Colonic mucosa (tissue), 4 donors: ENCODE measurements at regions not wholly inside any gene's neighbourhood (a gene's known extent, or its start where the extent isn't known, plus 50 kb on each side); places are given as distances from the start of the nearest gene placed in this dataset.
"Not testable (repeated sequence)": the region's sequence is repeated elsewhere in the genome, so short reads cannot be mapped to it uniquely, and the experiment has no call there.

Source experiments
- DNase-seq: peaks from one replicate; pipeline ENCODE4 v3.0.0-alpha.2; 2020
- H3K27ac ChIP-seq: fragments of 200-600 bp; one replicate; pipeline ENCODE4 v1.8.0; 2021
- H3K27me3 ChIP-seq: fragments of 200-600 bp; one replicate; pipeline ENCODE4 v1.8.0; 2021
- H3K36me3 ChIP-seq: fragments of 200-600 bp; one replicate; pipeline ENCODE4 v1.8.0; 2021
- H3K4me1 ChIP-seq: fragments of 200-600 bp; one replicate; pipeline ENCODE4 v1.8.0; 2021; ENCODE audit warnings: mild to moderate bottlenecking
- H3K4me3 ChIP-seq: fragments of 200-600 bp; one replicate; pipeline ENCODE4 v1.8.0; 2021
- H3K9ac ChIP-seq, 2 donors: one replicate each; pipeline ENCODE4 v1.7.0; 2013; ENCODE audit warnings: control low read depth in 2 of 2, low read depth in 2 of 2, low read length in 2 of 2
- H3K9me3 ChIP-seq: fragments of 200-600 bp; one replicate; pipeline ENCODE4 v1.8.0; 2021
- intact Hi-C: fragments of 100-400 bp; cut with DNase I; formaldehyde crosslinking; loops from one replicate; pipeline ENCODE4 v1.14.1; 2022
- TF ChIP-seq, protein P1 (sequence below): fragments of 200-600 bp; IDR thresholded peaks from one replicate; pipeline ENCODE4 v1.8.0; 2022; ENCODE audit warnings: antibody characterized with exemption, mild to moderate bottlenecking
- donor health status: healthy.
- donor health status: DM: no; HTN: no; CAD: no.
- donor health status: DM: no; HTN: no; CAD: no.

DNA sequence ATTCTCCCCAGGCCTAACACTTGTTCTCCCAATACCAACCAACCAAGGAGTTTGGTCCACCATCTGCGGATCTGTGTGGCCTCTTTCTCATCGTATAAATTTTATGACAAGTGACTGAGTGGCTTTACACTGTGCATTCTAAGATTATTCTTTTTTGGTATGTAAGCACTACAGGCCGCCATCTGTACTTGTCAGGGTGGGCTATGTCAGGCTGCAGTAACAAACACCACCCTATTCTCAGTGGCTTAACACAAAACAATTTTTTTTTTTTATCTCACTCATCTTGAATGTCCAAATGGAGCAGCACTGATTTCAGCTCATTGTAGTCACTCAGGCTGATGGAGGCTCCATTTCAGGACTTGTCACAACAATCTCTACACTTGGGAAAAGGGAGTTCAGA, 412.7 kb upstream of the MIR17HG start:
- Histone ChIP-seq H3K36me3 (no peaks in the 10 kb centered on the region), H3K9me3 (no peaks in the 10 kb centered on the region), H3K4me3 (no peak overlapping the region), H3K9ac (no peak overlapping the region), H3K27me3 (no peaks in the 10 kb centered on the region), H3K4me1 (no peaks in the 10 kb centered on the region), H3K27ac (no peak overlapping the region)
- DNase-seq: no peak
- TF ChIP-seq, protein P1, sequence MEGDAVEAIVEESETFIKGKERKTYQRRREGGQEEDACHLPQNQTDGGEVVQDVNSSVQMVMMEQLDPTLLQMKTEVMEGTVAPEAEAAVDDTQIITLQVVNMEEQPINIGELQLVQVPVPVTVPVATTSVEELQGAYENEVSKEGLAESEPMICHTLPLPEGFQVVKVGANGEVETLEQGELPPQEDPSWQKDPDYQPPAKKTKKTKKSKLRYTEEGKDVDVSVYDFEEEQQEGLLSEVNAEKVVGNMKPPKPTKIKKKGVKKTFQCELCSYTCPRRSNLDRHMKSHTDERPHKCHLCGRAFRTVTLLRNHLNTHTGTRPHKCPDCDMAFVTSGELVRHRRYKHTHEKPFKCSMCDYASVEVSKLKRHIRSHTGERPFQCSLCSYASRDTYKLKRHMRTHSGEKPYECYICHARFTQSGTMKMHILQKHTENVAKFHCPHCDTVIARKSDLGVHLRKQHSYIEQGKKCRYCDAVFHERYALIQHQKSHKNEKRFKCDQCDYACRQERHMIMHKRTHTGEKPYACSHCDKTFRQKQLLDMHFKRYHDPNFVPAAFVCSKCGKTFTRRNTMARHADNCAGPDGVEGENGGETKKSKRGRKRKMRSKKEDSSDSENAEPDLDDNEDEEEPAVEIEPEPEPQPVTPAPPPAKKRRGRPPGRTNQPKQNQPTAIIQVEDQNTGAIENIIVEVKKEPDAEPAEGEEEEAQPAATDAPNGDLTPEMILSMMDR: no peak
- intact Hi-C loops: no loop called here

DNA sequence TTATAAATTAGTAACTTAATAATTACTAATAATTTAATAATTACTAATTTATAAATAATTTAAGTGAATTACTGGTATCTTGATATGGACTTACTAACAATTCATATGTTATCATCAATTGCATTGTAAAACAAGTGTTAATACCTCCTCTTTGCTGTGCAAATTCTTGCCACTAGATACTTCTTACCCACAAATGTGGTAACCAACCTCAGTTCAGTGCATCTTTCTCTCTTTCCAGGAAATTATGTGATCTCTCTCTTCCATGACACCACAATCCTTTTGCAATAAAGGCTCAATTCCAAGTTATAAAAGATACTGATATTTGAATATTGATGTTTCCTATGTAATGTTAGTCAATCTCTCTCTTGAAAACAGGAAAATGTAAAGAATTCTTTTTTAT, 408.6 kb upstream of the MIR17HG start:
- Histone ChIP-seq H3K9ac (no peak overlapping the region), H3K9me3 (no peaks in the 10 kb centered on the region), H3K4me1 (no peaks in the 10 kb centered on the region), H3K27me3 (no peaks in the 10 kb centered on the region), H3K36me3 (no peaks in the 10 kb centered on the region), H3K4me3 (no peak overlapping the region), H3K27ac (no peak overlapping the region)
- TF ChIP-seq, protein P1: no peak
- no peak for DNase-seq
- intact Hi-C loops: no loop called here

DNA sequence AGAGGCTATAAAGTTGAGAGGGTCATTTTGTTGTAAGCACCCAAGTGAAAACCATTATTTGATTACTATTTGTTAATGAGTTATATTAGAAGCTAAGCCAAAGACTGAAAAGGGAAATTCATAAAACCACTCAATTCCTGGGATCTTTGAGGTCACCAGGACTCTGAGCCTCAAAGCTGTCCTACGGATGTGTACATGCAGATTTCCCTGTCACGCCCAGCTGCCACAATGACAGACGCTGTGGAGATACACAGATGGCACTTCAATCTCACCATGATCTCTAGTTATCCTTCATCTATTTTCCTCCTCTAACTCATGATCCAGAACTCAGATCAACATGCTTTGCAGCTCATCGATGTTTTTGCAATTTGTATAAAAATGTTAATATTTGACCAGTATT, 403.5 kb upstream of the MIR17HG start:
- no peak overlapping the region for H3K4me3 ChIP-seq
- DNase-seq: no peak
- TF ChIP-seq, protein P1: no peak
- intact Hi-C loops: no loop called here
- no peaks in the 10 kb centered on the region for H3K4me1 ChIP-seq
- no peak overlapping the region for H3K9ac ChIP-seq
- no peaks in the 10 kb centered on the region for H3K36me3 ChIP-seq
- no peak overlapping the region for H3K27ac ChIP-seq
- no peaks in the 10 kb centered on the region for H3K27me3 ChIP-seq
- H3K9me3 ChIP-seq: no peaks in the 10 kb centered on the region

DNA sequence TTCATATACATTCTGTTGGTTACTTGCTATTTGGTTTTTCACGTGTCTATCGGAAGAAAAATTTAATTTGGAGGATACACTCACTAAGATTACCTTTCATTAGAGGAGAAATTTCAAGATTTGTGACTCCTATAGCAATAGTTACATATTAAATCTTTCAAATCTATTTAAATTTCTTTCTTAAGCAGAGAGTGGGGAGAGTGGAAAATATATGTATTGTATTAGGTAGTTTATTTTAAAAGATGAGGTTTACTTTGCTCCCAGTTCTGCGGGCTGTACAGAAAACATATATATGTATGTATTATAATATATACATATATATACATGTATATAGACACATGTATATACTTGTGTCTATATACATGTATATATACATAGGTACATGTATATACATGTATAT, 402.3 kb upstream of the MIR17HG start:
- H3K9me3 ChIP-seq, DNase-seq, H3K4me1 ChIP-seq, H3K27ac ChIP-seq, H3K36me3 ChIP-seq, H3K4me3 ChIP-seq, intact Hi-C loops, H3K27me3 ChIP-seq, H3K9ac ChIP-seq: not testable (repeated sequence)

DNA sequence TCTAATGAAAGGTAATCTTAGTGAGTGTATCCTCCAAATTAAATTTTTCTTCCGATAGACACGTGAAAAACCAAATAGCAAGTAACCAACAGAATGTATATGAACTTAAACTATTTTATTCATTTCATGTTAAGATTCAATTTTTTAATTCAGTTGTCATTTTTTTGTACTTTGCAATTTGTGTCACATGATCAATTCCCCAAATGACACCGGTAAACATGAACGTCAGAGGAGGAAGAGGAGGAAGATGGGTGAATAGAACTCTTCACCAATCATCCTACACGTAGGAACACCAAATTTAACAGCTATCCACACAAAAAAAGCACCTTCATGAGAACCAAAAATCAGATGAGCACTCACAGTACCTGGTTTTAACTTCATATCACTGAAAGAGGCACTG, 401.4 kb upstream of the MIR17HG start:
- H3K27me3 ChIP-seq, H3K4me3 ChIP-seq, H3K36me3 ChIP-seq, H3K9ac ChIP-seq, intact Hi-C loops, DNase-seq, H3K4me1 ChIP-seq, H3K27ac ChIP-seq, H3K9me3 ChIP-seq: not testable (repeated sequence)

DNA sequence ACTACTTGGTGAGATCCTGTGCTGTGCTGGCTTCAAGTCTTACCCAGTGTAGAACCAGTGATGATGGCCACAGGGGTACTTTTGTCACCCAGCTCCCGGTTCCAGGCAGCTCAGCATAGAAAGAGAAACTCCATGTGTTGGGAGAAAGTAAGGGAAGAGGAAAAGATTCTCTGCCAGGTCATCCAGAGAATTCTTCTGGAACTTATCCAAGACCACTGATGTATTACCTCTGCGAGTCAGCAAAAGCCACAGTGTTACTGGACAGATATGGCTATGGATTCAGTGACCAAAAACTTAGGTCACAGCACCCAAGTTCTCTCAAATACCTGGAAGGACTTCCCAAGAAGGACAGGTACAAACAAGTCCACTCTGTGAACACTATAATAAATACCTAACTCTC, 399.5 kb upstream of the MIR17HG start:
- TF ChIP-seq, protein P1: no peak
- DNase-seq: no peak
- no peak overlapping the region for H3K27ac ChIP-seq
- H3K9me3 ChIP-seq: no peaks in the 10 kb centered on the region
- H3K9ac ChIP-seq: no peak overlapping the region
- no peak overlapping the region for H3K4me3 ChIP-seq
- H3K4me1 ChIP-seq: no peaks in the 10 kb centered on the region
- H3K36me3 ChIP-seq: no peaks in the 10 kb centered on the region
- intact Hi-C loops: no loop called here
- H3K27me3 ChIP-seq: no peaks in the 10 kb centered on the region

DNA sequence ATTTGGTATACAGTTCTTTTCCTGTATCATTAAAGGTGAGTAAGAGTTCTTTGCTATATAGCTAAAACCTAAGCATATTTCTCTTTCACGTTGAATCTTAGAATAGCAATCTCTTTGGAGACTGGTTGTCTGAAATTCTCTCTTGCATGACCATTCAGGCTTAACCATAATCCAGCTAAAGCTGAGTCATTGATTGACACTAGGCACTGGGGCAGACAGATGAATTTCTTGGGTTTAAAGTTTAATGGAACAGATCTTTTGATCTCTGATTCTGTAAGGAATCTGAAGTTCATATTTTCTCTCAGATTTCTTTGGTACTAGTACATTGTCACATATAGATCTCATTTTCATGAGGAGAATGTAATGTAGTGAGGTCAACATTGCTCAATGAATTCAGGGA, 397.3 kb upstream of the MIR17HG start:
- H3K4me3 ChIP-seq: no peak overlapping the region
- intact Hi-C loops: no loop called here

More for the DNA sequence above, 397.3 kb upstream of the MIR17HG start:
- no peaks in the 10 kb centered on the region for H3K9me3 ChIP-seq
- no peak overlapping the region for H3K9ac ChIP-seq
- no peak for DNase-seq
- no peaks in the 10 kb centered on the region for H3K27me3 ChIP-seq
- H3K36me3 ChIP-seq: no peaks in the 10 kb centered on the region
- TF ChIP-seq, protein P1: no peak
- no peak overlapping the region for H3K27ac ChIP-seq
- no peaks in the 10 kb centered on the region for H3K4me1 ChIP-seq
